Activated naive CD8-positive, alpha-beta T cell treated with anti-CD3 and anti-CD28 coated beads, Interleukin-2, amount 10 ng/mL, durations not matched to agents 7 days and 5 days (primary cell): ENCODE measurements at regions not wholly inside any gene's neighbourhood (a gene's known extent, or its start where the extent isn't known, plus 50 kb on each side); places are given as distances from the start of the nearest gene placed in this dataset.

ENCODE experiments used
- ATAC-seq: fragments of 150-1000 bp; cut with Tn5 transposase; one replicate; pipeline ENCODE4 v1.10.0; 2021; ENCODE audit warnings: low read depth, moderate library complexity
- POLR2A ChIA-PET: fragments of 350-600 bp; sonication (Branson Sonifier 250); formaldehyde crosslinking; loops from one replicate; lab custom pipeline; 2021; ENCODE audit warnings: antibody characterized with exemption; lab: Charles Lee
- DNase-seq: peaks from one replicate; pipeline ENCODE4 v3.0.0; 2021
- H3K27ac Mint-ChIP-seq: one replicate; pipeline ENCODE4 v1.8.0; 2022; ENCODE audit warnings: mild to moderate bottlenecking, mixed read lengths
- H3K27me3 Mint-ChIP-seq: one replicate; pipeline ENCODE4 v1.8.0; 2022; ENCODE audit warnings: mild to moderate bottlenecking, moderate library complexity, mixed read lengths
- H3K36me3 Mint-ChIP-seq: one replicate; pipeline ENCODE4 v1.8.0; 2021; ENCODE audit warnings: mild to moderate bottlenecking, mixed read lengths
- H3K4me1 Mint-ChIP-seq: one replicate; pipeline ENCODE4 v1.8.0; 2021; ENCODE audit warnings: mixed read lengths
- H3K4me3 Mint-ChIP-seq: one replicate; pipeline ENCODE4 v1.8.0; 2022; ENCODE audit warnings: mild to moderate bottlenecking, moderate library complexity, mixed read lengths
- H3K9me3 Mint-ChIP-seq: one replicate; pipeline ENCODE4 v1.8.0; 2021; ENCODE audit warnings: mixed read lengths

DNA sequence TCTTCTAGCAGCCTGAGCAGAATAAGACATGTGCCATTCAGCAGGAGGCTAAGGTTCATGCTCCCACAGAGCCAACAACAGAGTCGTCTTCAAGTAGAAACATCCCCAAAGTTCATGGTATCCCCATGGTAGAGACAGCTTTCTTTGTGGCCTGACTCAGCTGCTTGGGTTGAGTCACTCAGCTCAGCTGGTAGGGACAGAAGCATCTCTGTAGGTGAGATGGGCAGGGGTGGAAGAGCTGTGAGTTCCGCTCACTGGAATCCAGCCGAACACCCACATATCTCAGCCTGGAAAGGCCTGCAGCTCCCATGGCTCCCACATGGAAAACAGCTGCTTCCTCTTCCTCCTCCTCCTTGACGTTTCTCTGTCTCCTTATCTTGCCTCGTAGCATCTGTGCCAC, 792.7 kb downstream of the RNF144A start:
- ATAC-seq (no peak), DNase-seq (no peak)
- H3K4me1 Mint-ChIP-seq: peaks cover 2% of the 10 kb centered on the region
- no peaks in the 10 kb centered on the region for H3K27me3 Mint-ChIP-seq
- no peak overlapping the region for H3K4me3 Mint-ChIP-seq
- H3K36me3 Mint-ChIP-seq: peaks cover 10% of the 10 kb centered on the region
- no peak overlapping the region for H3K27ac Mint-ChIP-seq
- POLR2A ChIA-PET: no interaction called here
- peaks cover 7% of the 10 kb centered on the region for H3K9me3 Mint-ChIP-seq

GRCh38 chr2:7711167-7711566, 794.0 kb downstream of the RNF144A start:
- no peak overlapping the region for H3K27ac Mint-ChIP-seq
- peaks cover 7% of the 10 kb centered on the region for H3K9me3 Mint-ChIP-seq
- DNase-seq: no peak
- no peak for ATAC-seq
- no peaks in the 10 kb centered on the region for H3K27me3 Mint-ChIP-seq
- POLR2A ChIA-PET: no interaction called here
- H3K4me3 Mint-ChIP-seq: no peak overlapping the region
- H3K4me1 Mint-ChIP-seq: peaks cover 2% of the 10 kb centered on the region
- H3K36me3 Mint-ChIP-seq: peaks cover 10% of the 10 kb centered on the region

- H3K4me3 Mint-ChIP-seq: no peak overlapping the region
- peaks cover 3% of the 10 kb centered on the region for H3K9me3 Mint-ChIP-seq
- POLR2A ChIA-PET: no interaction called here
- DNase-seq (no peak), ATAC-seq (no peak)
- peak overlapping the region; percentile 60 for H3K27ac Mint-ChIP-seq
- peaks cover 18% of the 10 kb centered on the region for H3K4me1 Mint-ChIP-seq
- H3K27me3 Mint-ChIP-seq: peaks cover 3% of the 10 kb centered on the region
- H3K36me3 Mint-ChIP-seq: peaks cover 18% of the 10 kb centered on the region
These were observed 802.7 kb downstream of the RNF144A start for GRCh38 chr2:7719876-7720275.

DNA sequence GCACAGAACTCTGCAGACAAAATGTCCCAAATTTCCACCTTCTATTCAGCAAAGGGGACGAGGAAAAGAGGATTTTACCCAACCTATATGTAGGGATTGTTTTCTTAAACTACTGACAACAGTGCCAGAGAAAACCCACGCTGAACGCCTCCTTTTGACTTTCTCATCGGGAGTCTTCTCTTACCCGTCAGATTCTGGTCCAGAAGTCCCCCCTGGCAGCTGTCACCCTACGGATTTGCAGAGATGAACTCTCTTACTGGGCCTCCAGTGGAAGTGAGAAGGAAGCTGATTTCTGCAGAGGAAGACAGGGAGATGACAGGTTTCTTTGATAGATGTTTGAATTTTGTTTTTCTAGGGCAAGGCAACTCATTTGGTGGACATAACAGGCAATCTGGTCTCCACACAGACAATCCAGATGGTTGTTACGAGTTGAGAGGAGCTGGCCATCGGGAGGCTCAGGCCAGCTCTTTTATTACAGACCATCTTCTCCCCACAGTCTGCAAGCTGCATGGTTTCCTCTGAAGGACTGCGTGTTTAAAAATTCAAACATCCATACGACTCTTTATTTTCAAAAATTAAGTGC, 804.3 kb downstream of the RNF144A start:
- POLR2A ChIA-PET: interaction anchor here (1.2 kb wide), 1 partner anchor 49 kb away, joined by 3 read pairs; no protein-coding TSS in a partner anchor
- Mint-ChIP-seq H3K4me3 (no peak overlapping the region), H3K27me3 (peaks cover 3% of the 10 kb centered on the region), H3K9me3 (peaks cover 3% of the 10 kb centered on the region), H3K4me1 (peaks cover 29% of the 10 kb centered on the region), H3K36me3 (peaks cover 23% of the 10 kb centered on the region), H3K27ac (no peak overlapping the region)
- DNase-seq (no peak), ATAC-seq (no peak)

DNA sequence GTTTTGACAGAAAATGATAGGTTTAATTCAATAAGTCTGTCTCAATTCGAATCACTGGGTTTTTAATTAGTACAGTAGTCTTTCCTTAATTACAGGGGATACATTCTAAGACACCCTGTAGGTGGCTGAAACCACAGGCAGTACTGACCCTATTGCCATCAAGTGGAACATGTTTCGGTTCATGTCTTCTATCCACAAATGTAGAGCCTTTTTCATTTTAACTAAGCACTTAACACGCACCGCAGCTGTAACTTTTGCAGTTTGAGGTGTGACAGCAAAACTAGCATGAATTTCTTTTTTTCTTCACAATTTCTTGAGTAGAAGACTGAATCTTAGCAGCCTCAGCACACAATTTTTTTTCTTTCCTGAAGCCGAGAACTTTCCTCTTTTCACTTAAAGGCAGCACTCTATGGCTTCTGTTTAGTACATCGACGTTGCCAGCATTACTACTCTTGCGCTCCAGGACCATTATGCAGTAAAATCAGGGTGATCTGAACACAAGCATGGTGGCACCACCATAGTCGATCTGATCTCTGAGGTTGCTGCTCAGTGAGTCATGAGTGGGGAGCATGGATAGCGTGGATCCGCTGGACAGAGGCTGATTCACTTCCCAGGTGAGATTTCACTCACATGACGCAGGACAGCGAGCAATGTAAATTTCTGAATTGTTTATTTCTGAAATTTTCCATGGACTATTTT, 805.1 kb downstream of the RNF144A start:
- Mint-ChIP-seq H3K4me3 (no peak overlapping the region), H3K36me3 (peaks cover 29% of the 10 kb centered on the region), H3K27me3 (peaks cover 3% of the 10 kb centered on the region), H3K27ac (no peak overlapping the region), H3K9me3 (peaks cover 3% of the 10 kb centered on the region), H3K4me1 (peaks cover 32% of the 10 kb centered on the region)
- ATAC-seq (no peak), DNase-seq (no peak)
- POLR2A ChIA-PET: interaction anchor here (1.2 kb wide), 1 partner anchor 50 kb away, joined by 3 read pairs; no protein-coding TSS in a partner anchor

DNA sequence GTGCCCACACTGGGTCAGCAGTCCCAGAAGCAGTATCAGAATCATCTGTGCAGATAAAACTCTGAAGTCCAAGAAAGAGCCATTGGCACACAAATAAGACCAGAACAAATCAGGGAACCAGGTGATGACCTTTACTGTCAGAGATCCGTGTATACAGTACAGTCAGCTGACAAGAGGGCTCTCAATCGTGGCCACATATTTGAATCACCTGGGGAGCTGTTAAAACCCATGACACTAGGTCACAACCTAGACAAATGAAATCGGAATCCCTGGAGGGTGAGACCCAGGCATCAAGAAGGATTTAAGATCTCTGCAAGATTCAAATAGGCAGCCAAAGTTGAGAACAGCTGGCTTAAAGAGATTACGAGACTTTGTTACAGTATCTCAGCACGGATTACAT, 807.1 kb downstream of the RNF144A start:
- ATAC-seq (no peak), DNase-seq (no peak)
- H3K36me3 Mint-ChIP-seq: peaks cover 45% of the 10 kb centered on the region
- peaks cover 3% of the 10 kb centered on the region for H3K9me3 Mint-ChIP-seq
- H3K4me3 Mint-ChIP-seq: peak overlapping the region; percentile 95
- peaks cover 3% of the 10 kb centered on the region for H3K27me3 Mint-ChIP-seq
- H3K4me1 Mint-ChIP-seq: peaks cover 41% of the 10 kb centered on the region
- POLR2A ChIA-PET: interaction anchor here (1.1 to 4.8 kb wide), 4 partner anchors 87 to 957 kb away, joined by 3 to 98 read pairs (median 4); partner anchors contain the start of gene ID2
- H3K27ac Mint-ChIP-seq: peak overlapping the region; percentile 92

DNA sequence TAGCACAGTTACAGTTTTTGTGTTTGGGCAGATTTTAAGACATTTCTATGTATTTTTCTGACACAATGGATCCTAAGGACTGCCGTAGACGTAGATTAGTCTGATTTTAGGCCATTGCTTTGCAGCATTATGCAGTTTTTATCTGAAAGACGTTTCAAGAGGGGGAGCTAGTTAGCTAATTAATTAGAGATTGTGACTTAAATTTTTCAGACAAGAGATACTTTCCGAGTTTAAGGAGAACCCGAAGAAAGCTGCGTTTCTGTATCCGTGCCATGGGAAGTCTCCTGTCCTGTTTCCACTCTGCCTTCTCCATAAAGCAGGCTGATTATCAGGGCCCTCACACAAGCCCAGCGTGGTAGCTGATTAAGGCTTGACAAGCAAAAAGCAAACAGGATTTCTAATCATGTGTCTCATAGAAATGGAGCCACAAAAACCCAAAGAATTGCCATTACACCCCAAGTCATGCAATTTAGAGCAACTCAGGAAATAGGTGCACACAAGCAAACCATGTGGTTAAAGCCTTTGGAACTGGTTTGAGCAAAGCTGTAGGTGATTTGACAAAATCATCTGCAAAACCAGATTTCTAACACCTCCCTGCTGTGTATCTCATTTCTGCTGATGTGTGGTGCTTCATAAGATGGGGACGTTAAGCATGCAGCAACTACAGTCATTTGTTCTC, 808.1 kb downstream of the RNF144A start:
- peak overlapping the region; percentile 95 for H3K4me3 Mint-ChIP-seq
- H3K36me3 Mint-ChIP-seq: peaks cover 48% of the 10 kb centered on the region
- no peaks in the 10 kb centered on the region for H3K27me3 Mint-ChIP-seq
- H3K27ac Mint-ChIP-seq: peak overlapping the region; percentile 92
- POLR2A ChIA-PET: interaction anchor here (0.5 to 4.8 kb wide), 23 partner anchors 10 to 960 kb away, joined by 3 to 98 read pairs (median 4); partner anchors contain the start of gene ID2
- peaks cover 40% of the 10 kb centered on the region for H3K4me1 Mint-ChIP-seq
- no peaks in the 10 kb centered on the region for H3K9me3 Mint-ChIP-seq
- ATAC-seq: peak; percentile 88
- no peak for DNase-seq

DNA sequence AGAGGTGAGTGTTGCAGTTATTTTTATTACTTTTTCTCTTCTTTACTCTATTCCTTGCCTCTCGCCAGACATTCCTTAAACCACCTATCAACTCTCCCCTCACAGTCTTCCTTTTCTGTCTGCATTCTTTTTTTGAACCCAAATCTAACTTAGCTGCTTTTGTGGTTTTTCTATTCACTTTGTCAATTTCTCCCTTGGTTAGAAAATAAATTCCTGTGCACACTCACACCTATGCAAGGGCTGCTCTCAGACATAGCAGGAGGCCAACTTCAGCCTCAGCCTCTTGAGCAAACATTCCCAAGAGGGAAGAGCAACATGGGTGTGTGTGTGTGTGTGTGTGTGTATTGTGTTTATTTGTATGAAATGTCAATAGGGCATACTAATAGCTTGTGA, 808.6 kb downstream of the RNF144A start:
- POLR2A ChIA-PET: interaction anchor here (0.5 to 4.8 kb wide), 20 partner anchors 19 to 959 kb away, joined by 3 to 98 read pairs (median 5); partner anchors contain the start of gene ID2
- DNase-seq: no peak
- peaks cover 43% of the 10 kb centered on the region for H3K4me1 Mint-ChIP-seq
- no peak for ATAC-seq
- no peaks in the 10 kb centered on the region for H3K27me3 Mint-ChIP-seq
- peak overlapping the region; percentile 92 for H3K27ac Mint-ChIP-seq
- H3K4me3 Mint-ChIP-seq: peak overlapping the region; percentile 95
- peaks cover 54% of the 10 kb centered on the region for H3K36me3 Mint-ChIP-seq
- no peaks in the 10 kb centered on the region for H3K9me3 Mint-ChIP-seq

GRCh38 chr2:7726989-7727388, 809.8 kb downstream of the RNF144A start:
- H3K27ac Mint-ChIP-seq: peak overlapping the region; percentile 92
- DNase-seq: no peak
- ATAC-seq: peak; percentile 27
- H3K4me1 Mint-ChIP-seq: peaks cover 51% of the 10 kb centered on the region
- POLR2A ChIA-PET: interaction anchor here (0.6 to 4.8 kb wide), 16 partner anchors 9 to 958 kb away, joined by 3 to 98 read pairs (median 5); partner anchors contain the start of gene ID2
- peaks cover 64% of the 10 kb centered on the region for H3K36me3 Mint-ChIP-seq
- H3K9me3 Mint-ChIP-seq: peaks cover 1% of the 10 kb centered on the region
- H3K4me3 Mint-ChIP-seq: peak overlapping the region; percentile 95
- H3K27me3 Mint-ChIP-seq: no peaks in the 10 kb centered on the region

GRCh38 chr2:7728388-7728787, 811.2 kb downstream of the RNF144A start:
- peaks cover 71% of the 10 kb centered on the region for H3K36me3 Mint-ChIP-seq
- DNase-seq: no peak
- ATAC-seq: no peak
- POLR2A ChIA-PET: interaction anchor here (1.9 to 4.8 kb wide), 6 partner anchors 260 to 957 kb away, joined by 5 to 98 read pairs (median 21); partner anchors contain the start of gene ID2
- H3K9me3 Mint-ChIP-seq: peaks cover 1% of the 10 kb centered on the region
- H3K4me3 Mint-ChIP-seq: peak overlapping the region; percentile 95
- H3K27me3 Mint-ChIP-seq: no peaks in the 10 kb centered on the region
- peaks cover 58% of the 10 kb centered on the region for H3K4me1 Mint-ChIP-seq
- H3K27ac Mint-ChIP-seq: peak overlapping the region; percentile 92

- Mint-ChIP-seq H3K4me1 (peaks cover 50% of the 10 kb centered on the region), H3K36me3 (peaks cover 80% of the 10 kb centered on the region), H3K9me3 (peaks cover 7% of the 10 kb centered on the region), H3K27me3 (no peaks in the 10 kb centered on the region), H3K27ac (peak overlapping the region; percentile 92), H3K4me3 (peak overlapping the region; percentile 95)
- DNase-seq (no peak), ATAC-seq (peak; percentile 16)
- POLR2A ChIA-PET: interaction anchor here (1.8 to 2.6 kb wide), 4 partner anchors 163 to 951 kb away, joined by 5 to 16 read pairs (median 6); partner anchors contain the start of gene ID2
These were observed 813.2 kb downstream of the RNF144A start for GRCh38 chr2:7730449-7730848.

DNA sequence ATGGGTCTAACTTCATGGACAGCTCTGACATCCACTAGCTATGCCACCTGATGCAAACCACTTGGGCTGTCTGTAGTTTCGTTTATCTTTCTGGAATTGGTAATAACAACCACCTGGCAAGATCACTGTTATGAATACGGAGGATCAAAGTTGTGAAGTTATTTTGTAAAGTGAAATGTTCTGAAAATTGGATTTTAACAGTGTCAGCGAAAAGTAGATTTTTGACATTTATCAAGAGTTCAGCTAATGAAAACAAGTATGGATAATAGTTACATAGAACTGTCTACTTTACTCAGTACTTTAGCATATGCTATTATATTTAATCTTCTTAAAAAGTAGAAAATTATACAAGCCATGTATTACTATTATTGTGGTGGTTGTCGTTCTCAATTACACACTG, 813.8 kb downstream of the RNF144A start:
- ATAC-seq: no peak
- POLR2A ChIA-PET: interaction anchor here (1.8 to 2.6 kb wide), 4 partner anchors 163 to 951 kb away, joined by 5 to 16 read pairs (median 6); partner anchors contain the start of gene ID2
- peaks cover 48% of the 10 kb centered on the region for H3K4me1 Mint-ChIP-seq

GRCh38 chr2:7732497-7732896, 815.3 kb downstream of the RNF144A start:
- Mint-ChIP-seq H3K36me3 (peaks cover 84% of the 10 kb centered on the region), H3K4me1 (peaks cover 54% of the 10 kb centered on the region), H3K27ac (peak overlapping the region; percentile 34), H3K9me3 (peaks cover 14% of the 10 kb centered on the region), H3K27me3 (no peaks in the 10 kb centered on the region), H3K4me3 (peak overlapping the region; percentile 51)
- ATAC-seq (no peak), DNase-seq (no peak)
- POLR2A ChIA-PET: interaction anchor here (1.0 to 2.6 kb wide), 3 partner anchors 61 to 949 kb away, joined by 4 to 16 read pairs (median 6); partner anchors contain the start of gene ID2

More for the DNA sequence above, 813.8 kb downstream of the RNF144A start:
- H3K4me3 Mint-ChIP-seq: peak overlapping the region; percentile 95
- H3K27ac Mint-ChIP-seq: peak overlapping the region; percentile 92
- H3K36me3 Mint-ChIP-seq: peaks cover 80% of the 10 kb centered on the region
- DNase-seq: no peak
- no peaks in the 10 kb centered on the region for H3K27me3 Mint-ChIP-seq
- H3K9me3 Mint-ChIP-seq: peaks cover 10% of the 10 kb centered on the region
